ENCODE measurements at regions not wholly inside any gene's neighbourhood (a gene's known extent, or its start where the extent isn't known, plus 50 kb on each side); places are given as distances from the start of the nearest gene placed in this dataset.
"Not testable (repeated sequence)": the region's sequence is repeated elsewhere in the genome, so short reads cannot be mapped to it uniquely, and the experiment has no call there.

- no peak overlapping the region for H3K27ac ChIP-seq (ENCODE audit: low read depth, low read length)
- 84 to 94% (median 90%) methylated on average over 3 of the region's 3 CpGs for WGBS, 3 donors
These were observed 183.3 kb upstream of the ARID1B start for GRCh38 chr6:156593893-156594292.

GRCh38 chr6:156593127-156593526 lies 184.1 kb upstream of the ARID1B start:
- H3K27ac ChIP-seq (ENCODE audit: low read depth, low read length) = no peak overlapping the region
- 62 to 88% (median 67%) methylated on average over 1 of the region's 1 CpG for WGBS, 3 donors

GRCh38 chr6:156590482-156590881 lies 186.7 kb upstream of the ARID1B start:
- 86 to 88% (median 87%) methylated on average over 6 of the region's 6 CpGs for WGBS, 3 donors
- no peak overlapping the region for H3K27ac ChIP-seq (ENCODE audit: low read depth, low read length)

GRCh38 chr6:156589281-156589680 lies 187.9 kb upstream of the ARID1B start:
- 53 to 76% (median 74%) methylated on average over 1 of the region's 1 CpG for WGBS, 3 donors
- H3K27ac ChIP-seq (ENCODE audit: low read depth, low read length) = no peak overlapping the region

GRCh38 chr6:156587751-156588301 lies 189.4 kb upstream of the ARID1B start:
- no peak overlapping the region for H3K27ac ChIP-seq (ENCODE audit: low read depth, low read length)
- 89 to 94% (median 91%) methylated on average over 3 of the region's 3 CpGs for WGBS, 3 donors

- no peak overlapping the region for H3K27ac ChIP-seq (ENCODE audit: low read depth, low read length)
These were observed 190.1 kb upstream of the ARID1B start for GRCh38 chr6:156587071-156587470.

GRCh38 chr6:156585859-156586258 lies 191.3 kb upstream of the ARID1B start:
- 52 to 63% (median 55%) methylated on average over 3 of the region's 3 CpGs for WGBS, 3 donors
- no peak overlapping the region for H3K27ac ChIP-seq (ENCODE audit: low read depth, low read length)

GRCh38 chr6:156584121-156584520 lies 193.1 kb upstream of the ARID1B start:
- not testable (repeated sequence) for H3K27ac ChIP-seq (ENCODE audit: low read depth, low read length)
- 44 to 78% (median 45%) methylated on average over 4 of the region's 4 CpGs for WGBS, 3 donors

- WGBS, 3 donors = 77 to 78% (median 77%) methylated on average over 6 of the region's 6 CpGs
- H3K27ac ChIP-seq (ENCODE audit: low read depth, low read length) = no peak overlapping the region
These were observed 194.1 kb upstream of the ARID1B start for GRCh38 chr6:156583083-156583482.

- no peak overlapping the region for H3K27ac ChIP-seq (ENCODE audit: low read depth, low read length)
- 31 to 55% (median 55%) methylated on average over 7 of the region's 7 CpGs for WGBS, 3 donors
These were observed 194.6 kb upstream of the ARID1B start for GRCh38 chr6:156582509-156582992.

- no peak overlapping the region for H3K27ac ChIP-seq (ENCODE audit: low read depth, low read length)
These were observed 197.6 kb upstream of the ARID1B start for GRCh38 chr6:156579564-156579963.

- H3K27ac ChIP-seq (ENCODE audit: low read depth, low read length) = no peak overlapping the region
- 86 to 97% (median 92%) methylated on average over 1 of the region's 1 CpG for WGBS, 3 donors
These were observed 199.4 kb upstream of the ARID1B start for GRCh38 chr6:156577749-156578148.

- H3K27ac ChIP-seq (ENCODE audit: low read depth, low read length) = no peak overlapping the region
These were observed 201.8 kb upstream of the ARID1B start for GRCh38 chr6:156575361-156575760.

GRCh38 chr6:156564807-156565149 lies 212.4 kb upstream of the ARID1B start:
- WGBS, 3 donors = 66 to 81% (median 73%) methylated on average over 10 of the region's 10 CpGs
- no peak overlapping the region for H3K27ac ChIP-seq (ENCODE audit: low read depth, low read length)

GRCh38 chr6:156564127-156564806 lies 212.9 kb upstream of the ARID1B start:
- no peak overlapping the region for H3K27ac ChIP-seq (ENCODE audit: low read depth, low read length)
- 4 to 9% (median 5%) methylated on average over 14 of the region's 14 CpGs for WGBS, 3 donors

- H3K27ac ChIP-seq (ENCODE audit: low read depth, low read length) = no peak overlapping the region
- 34 to 73% (median 67%) methylated on average over 9 of the region's 9 CpGs for WGBS, 3 donors
These were observed 213.5 kb upstream of the ARID1B start for GRCh38 chr6:156563714-156564113.

GRCh38 chr6:156562636-156563035 lies 214.5 kb upstream of the ARID1B start:
- WGBS, 3 donors = 91 to 92% (median 91%) methylated on average over 9 of the region's 9 CpGs
- no peak overlapping the region for H3K27ac ChIP-seq (ENCODE audit: low read depth, low read length)

GRCh38 chr6:156562019-156562418 lies 215.2 kb upstream of the ARID1B start:
- WGBS, 3 donors = 84 to 89% (median 88%) methylated on average over 13 of the region's 13 CpGs
- H3K27ac ChIP-seq (ENCODE audit: low read depth, low read length) = no peak overlapping the region

GRCh38 chr6:156560476-156560875 lies 216.7 kb upstream of the ARID1B start:
- no peak overlapping the region for H3K27ac ChIP-seq (ENCODE audit: low read depth, low read length)

- WGBS, 3 donors = 75 to 94% (median 89%) methylated on average over 4 of the region's 4 CpGs
- no peak overlapping the region for H3K27ac ChIP-seq (ENCODE audit: low read depth, low read length)
These were observed 218.0 kb upstream of the ARID1B start for GRCh38 chr6:156559162-156559690.
